ENCODE measurements at regions not wholly inside any gene's neighbourhood (a gene's known extent, or its start where the extent isn't known, plus 50 kb on each side); places are given as distances from the start of the nearest gene placed in this dataset.

- Mint-ChIP-seq H3K36me3 (no peaks in the 10 kb centered on the region), H3K27ac (no peak overlapping the region), H3K9me3 (no peaks in the 10 kb centered on the region), H3K27me3 (peaks cover 37% of the 10 kb centered on the region), H3K4me1 (no peaks in the 10 kb centered on the region), H3K4me3 (no peak overlapping the region)
- no peaks in the 10 kb centered on the region for H3K9me3 ChIP-seq (ENCODE audit: control insufficient read depth in 2 of 2, low read length in 2 of 2)
- H3K4me1 ChIP-seq (ENCODE audit: control insufficient read depth, insufficient read depth, low read length, poor library complexity, severe bottlenecking) = no peaks in the 10 kb centered on the region
- H3K27ac ChIP-seq (ENCODE audit: insufficient read depth, low read length, poor library complexity, severe bottlenecking) = no peak overlapping the region
- peaks cover 24% of the 10 kb centered on the region for H3K27me3 ChIP-seq (ENCODE audit: control insufficient read depth, insufficient read depth, low read length)
- H3K4me3 ChIP-seq (ENCODE audit: low read depth, low read length) = no peak overlapping the region
- ATAC-seq (ENCODE audit: low read depth in 2 of 2) (no peak), DNase-seq (no peak)
- no peaks in the 10 kb centered on the region for H3K36me3 ChIP-seq (ENCODE audit: control insufficient read depth, insufficient read depth, low read length)
Measured at GRCh38 chr10:63726867-63727266, 205.7 kb downstream of the REEP3 start.

DNA sequence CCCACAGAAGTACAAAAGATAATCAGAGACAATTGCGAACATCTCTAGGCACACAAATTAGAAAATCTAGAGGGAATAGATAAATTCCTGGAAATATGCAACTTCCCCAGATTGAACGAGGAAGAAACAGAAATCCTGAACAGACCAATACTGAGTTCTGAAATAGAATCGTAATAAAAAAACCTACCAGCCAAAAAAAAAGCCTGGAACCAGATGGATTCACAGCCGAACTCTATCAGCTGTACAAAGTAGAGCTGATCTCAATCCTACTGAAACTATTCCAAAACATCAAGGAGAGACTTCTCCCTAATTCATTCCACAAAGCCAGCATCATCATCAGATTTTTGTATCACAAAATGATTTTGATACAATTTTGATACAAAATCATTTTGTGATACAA is 206.4 kb downstream of the REEP3 start:
- Histone ChIP-seq H3K27me3 (ENCODE audit: control insufficient read depth, insufficient read depth, low read length) (peaks cover 24% of the 10 kb centered on the region), H3K4me3 (ENCODE audit: low read depth, low read length) (no peak overlapping the region), H3K36me3 (ENCODE audit: control insufficient read depth, insufficient read depth, low read length) (no peaks in the 10 kb centered on the region), H3K27ac (ENCODE audit: insufficient read depth, low read length, poor library complexity, severe bottlenecking) (no peak overlapping the region), H3K9me3 (ENCODE audit: control insufficient read depth in 2 of 2, low read length in 2 of 2) (no peaks in the 10 kb centered on the region), H3K4me1 (ENCODE audit: control insufficient read depth, insufficient read depth, low read length, poor library complexity, severe bottlenecking) (no peaks in the 10 kb centered on the region)
- H3K27ac Mint-ChIP-seq = no peak overlapping the region
- H3K4me1 Mint-ChIP-seq = no peaks in the 10 kb centered on the region
- DNase-seq = no peak
- no peak overlapping the region for H3K4me3 Mint-ChIP-seq
- no peaks in the 10 kb centered on the region for H3K36me3 Mint-ChIP-seq
- no peak for ATAC-seq (ENCODE audit: low read depth in 2 of 2)
- H3K27me3 Mint-ChIP-seq = peaks cover 41% of the 10 kb centered on the region
- no peaks in the 10 kb centered on the region for H3K9me3 Mint-ChIP-seq

GRCh38 chr10:63735305-63735704 is 214.1 kb downstream of the REEP3 start:
- Mint-ChIP-seq H3K4me1 (no peaks in the 10 kb centered on the region), H3K27me3 (peaks cover 14% of the 10 kb centered on the region), H3K9me3 (no peaks in the 10 kb centered on the region), H3K36me3 (no peaks in the 10 kb centered on the region), H3K4me3 (no peak overlapping the region), H3K27ac (no peak overlapping the region)
- DNase-seq = no peak
- H3K27me3 ChIP-seq (ENCODE audit: control insufficient read depth, insufficient read depth, low read length) = no peaks in the 10 kb centered on the region
- H3K27ac ChIP-seq (ENCODE audit: insufficient read depth, low read length, poor library complexity, severe bottlenecking) = no peak overlapping the region
- no peaks in the 10 kb centered on the region for H3K9me3 ChIP-seq (ENCODE audit: control insufficient read depth in 2 of 2, low read length in 2 of 2)
- no peaks in the 10 kb centered on the region for H3K36me3 ChIP-seq (ENCODE audit: control insufficient read depth, insufficient read depth, low read length)
- ATAC-seq (ENCODE audit: low read depth in 2 of 2) = no peak
- H3K4me1 ChIP-seq (ENCODE audit: control insufficient read depth, insufficient read depth, low read length, poor library complexity, severe bottlenecking) = no peaks in the 10 kb centered on the region
- no peak overlapping the region for H3K4me3 ChIP-seq (ENCODE audit: low read depth, low read length)

DNA sequence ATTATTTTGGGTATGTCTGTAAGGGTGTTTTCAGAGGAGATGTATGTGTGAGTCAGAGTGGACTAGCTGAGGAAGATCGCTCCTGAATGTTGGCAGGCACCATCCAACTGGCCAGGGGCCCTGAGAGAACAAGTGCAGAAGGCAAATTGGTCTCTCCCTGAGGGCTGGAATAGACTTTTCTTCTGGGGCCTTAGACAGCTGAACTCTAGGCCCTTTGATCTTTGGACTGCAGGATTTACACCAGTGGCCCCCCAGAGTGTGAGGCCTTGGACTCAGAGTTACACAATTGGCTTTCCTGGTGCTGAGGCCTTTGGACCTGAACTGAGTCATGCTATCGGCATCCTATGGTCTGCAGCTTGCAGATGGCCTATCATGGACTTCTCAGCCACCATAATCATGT is 217.2 kb downstream of the REEP3 start:
- Mint-ChIP-seq H3K36me3 (no peaks in the 10 kb centered on the region), H3K4me3 (no peak overlapping the region), H3K4me1 (no peaks in the 10 kb centered on the region), H3K27ac (no peak overlapping the region), H3K9me3 (no peaks in the 10 kb centered on the region), H3K27me3 (peaks cover 20% of the 10 kb centered on the region)
- no peaks in the 10 kb centered on the region for H3K4me1 ChIP-seq (ENCODE audit: control insufficient read depth, insufficient read depth, low read length, poor library complexity, severe bottlenecking)
- H3K4me3 ChIP-seq (ENCODE audit: low read depth, low read length) = no peak overlapping the region
- no peaks in the 10 kb centered on the region for H3K27me3 ChIP-seq (ENCODE audit: control insufficient read depth, insufficient read depth, low read length)
- H3K9me3 ChIP-seq (ENCODE audit: control insufficient read depth in 2 of 2, low read length in 2 of 2) = no peaks in the 10 kb centered on the region
- DNase-seq (no peak), ATAC-seq (ENCODE audit: low read depth in 2 of 2) (no peak)
- H3K27ac ChIP-seq (ENCODE audit: insufficient read depth, low read length, poor library complexity, severe bottlenecking) = no peak overlapping the region
- no peaks in the 10 kb centered on the region for H3K36me3 ChIP-seq (ENCODE audit: control insufficient read depth, insufficient read depth, low read length)

- no peak overlapping the region for H3K4me3 Mint-ChIP-seq
- Histone ChIP-seq H3K4me3 (ENCODE audit: low read depth, low read length) (no peak overlapping the region), H3K27ac (ENCODE audit: insufficient read depth, low read length, poor library complexity, severe bottlenecking) (no peak overlapping the region), H3K27me3 (ENCODE audit: control insufficient read depth, insufficient read depth, low read length) (no peaks in the 10 kb centered on the region), H3K36me3 (ENCODE audit: control insufficient read depth, insufficient read depth, low read length) (no peaks in the 10 kb centered on the region), H3K4me1 (ENCODE audit: control insufficient read depth, insufficient read depth, low read length, poor library complexity, severe bottlenecking) (no peaks in the 10 kb centered on the region), H3K9me3 (ENCODE audit: control insufficient read depth in 2 of 2, low read length in 2 of 2) (no peaks in the 10 kb centered on the region)
- peaks cover 37% of the 10 kb centered on the region for H3K27me3 Mint-ChIP-seq
- no peaks in the 10 kb centered on the region for H3K4me1 Mint-ChIP-seq
- H3K9me3 Mint-ChIP-seq = peaks cover 0 to 5% (median 0%) of the 10 kb centered on the region in 7 donors
- H3K27ac Mint-ChIP-seq = no peak overlapping the region
- ATAC-seq (ENCODE audit: low read depth in 2 of 2) (no peak), DNase-seq (no peak)
- H3K36me3 Mint-ChIP-seq = no peaks in the 10 kb centered on the region
Measured at GRCh38 chr10:63744060-63744941, 223.1 kb downstream of the REEP3 start.

DNA sequence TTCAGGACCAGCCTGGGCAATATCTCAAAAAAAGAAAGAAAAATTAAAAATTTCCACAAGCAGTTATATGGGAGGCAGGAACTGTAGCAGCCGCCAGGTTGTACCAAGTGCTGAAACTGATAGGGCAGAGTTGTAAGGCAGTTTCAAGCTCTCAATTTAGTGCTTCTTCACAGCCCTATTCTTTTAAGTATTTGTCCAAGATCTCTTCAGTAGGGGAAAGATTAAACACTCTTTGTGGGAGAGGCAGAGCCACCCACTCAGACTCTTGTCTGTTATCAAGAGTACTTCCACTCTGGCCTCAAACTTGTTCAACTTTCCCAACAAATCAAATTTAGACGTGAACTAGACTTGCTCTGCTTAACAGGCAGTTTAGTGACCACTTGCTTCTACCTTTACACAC is 228.7 kb downstream of the REEP3 start:
- Mint-ChIP-seq H3K4me3 (no peak overlapping the region), H3K9me3 (peaks cover 0 to 5% (median 0%) of the 10 kb centered on the region in 7 donors), H3K27me3 (peaks cover 34% of the 10 kb centered on the region), H3K27ac (no peak overlapping the region), H3K4me1 (no peaks in the 10 kb centered on the region), H3K36me3 (no peaks in the 10 kb centered on the region)
- DNase-seq (no peak), ATAC-seq (ENCODE audit: low read depth in 2 of 2) (no peak)
- Histone ChIP-seq H3K36me3 (ENCODE audit: control insufficient read depth, insufficient read depth, low read length) (no peaks in the 10 kb centered on the region), H3K27me3 (ENCODE audit: control insufficient read depth, insufficient read depth, low read length) (no peaks in the 10 kb centered on the region), H3K4me3 (ENCODE audit: low read depth, low read length) (no peak overlapping the region), H3K27ac (ENCODE audit: insufficient read depth, low read length, poor library complexity, severe bottlenecking) (no peak overlapping the region), H3K4me1 (ENCODE audit: control insufficient read depth, insufficient read depth, low read length, poor library complexity, severe bottlenecking) (no peaks in the 10 kb centered on the region), H3K9me3 (ENCODE audit: control insufficient read depth in 2 of 2, low read length in 2 of 2) (no peaks in the 10 kb centered on the region)

- Histone ChIP-seq H3K9me3 (ENCODE audit: control insufficient read depth in 2 of 2, low read length in 2 of 2) (no peaks in the 10 kb centered on the region), H3K27me3 (ENCODE audit: control insufficient read depth, insufficient read depth, low read length) (peaks cover 4% of the 10 kb centered on the region), H3K4me1 (ENCODE audit: control insufficient read depth, insufficient read depth, low read length, poor library complexity, severe bottlenecking) (no peaks in the 10 kb centered on the region), H3K27ac (ENCODE audit: insufficient read depth, low read length, poor library complexity, severe bottlenecking) (no peak overlapping the region), H3K4me3 (ENCODE audit: low read depth, low read length) (no peak overlapping the region), H3K36me3 (ENCODE audit: control insufficient read depth, insufficient read depth, low read length) (no peaks in the 10 kb centered on the region)
- H3K27me3 Mint-ChIP-seq = peaks cover 35% of the 10 kb centered on the region
- no peaks in the 10 kb centered on the region for H3K4me1 Mint-ChIP-seq
- H3K27ac Mint-ChIP-seq = no peak overlapping the region
- no peak for ATAC-seq (ENCODE audit: low read depth in 2 of 2)
- no peak for DNase-seq
- no peak overlapping the region for H3K4me3 Mint-ChIP-seq
- H3K36me3 Mint-ChIP-seq = no peaks in the 10 kb centered on the region
- H3K9me3 Mint-ChIP-seq = peaks cover 0 to 7% (median 0%) of the 10 kb centered on the region in 7 donors
Measured at GRCh38 chr10:63751836-63752235, 230.6 kb downstream of the REEP3 start.

GRCh38 chr10:63752318-63752717 is 231.1 kb downstream of the REEP3 start:
- Mint-ChIP-seq H3K27me3 (peaks cover 31% of the 10 kb centered on the region), H3K9me3 (peaks cover 0 to 3% (median 0%) of the 10 kb centered on the region in 7 donors), H3K36me3 (no peaks in the 10 kb centered on the region), H3K4me3 (no peak overlapping the region), H3K27ac (no peak overlapping the region), H3K4me1 (no peaks in the 10 kb centered on the region)
- Histone ChIP-seq H3K36me3 (ENCODE audit: control insufficient read depth, insufficient read depth, low read length) (no peaks in the 10 kb centered on the region), H3K4me1 (ENCODE audit: control insufficient read depth, insufficient read depth, low read length, poor library complexity, severe bottlenecking) (no peaks in the 10 kb centered on the region), H3K27ac (ENCODE audit: insufficient read depth, low read length, poor library complexity, severe bottlenecking) (no peak overlapping the region), H3K9me3 (ENCODE audit: control insufficient read depth in 2 of 2, low read length in 2 of 2) (no peaks in the 10 kb centered on the region), H3K4me3 (ENCODE audit: low read depth, low read length) (no peak overlapping the region), H3K27me3 (ENCODE audit: control insufficient read depth, insufficient read depth, low read length) (peaks cover 4% of the 10 kb centered on the region)
- DNase-seq = no peak
- ATAC-seq (ENCODE audit: low read depth in 2 of 2) = no peak
